Peyer's patch (tissue), 4 donors: ENCODE measurements at regions not wholly inside any gene's neighbourhood (a gene's known extent, or its start where the extent isn't known, plus 50 kb on each side); places are given as distances from the start of the nearest gene placed in this dataset.

Experiments
- DNase-seq, 3 donors: peaks; one replicate each; pipeline ENCODE4 v3.0.0-alpha.2; 2017 to 2019
- H3K27ac ChIP-seq, 4 donors: fragments of 200-600 bp; sonication (generic); one replicate each; pipeline ENCODE4 v1.5.1; 2016 to 2019
- H3K27me3 ChIP-seq, 2 donors: fragments of 200-600 bp; sonication (generic); one replicate each; pipeline ENCODE4 v1.5.1; 2019
- H3K36me3 ChIP-seq, 3 donors: fragments of 200-600 bp; sonication (generic); one replicate each; pipeline ENCODE4 v1.5.1; 2016 to 2019
- H3K4me1 ChIP-seq, 4 donors: fragments of 200-600 bp; sonication (generic); one replicate each; pipeline ENCODE4 v1.5.1; 2016 to 2019
- H3K4me3 ChIP-seq, 4 donors: fragments of 200-600 bp; sonication (generic); 1 replicate in 3 of 4; 2 replicates in 1 of 4; pipeline ENCODE4 v1.5.1; 2016 to 2019; ENCODE audit warnings: mild to moderate bottlenecking in 1 of 4
- H3K9me3 ChIP-seq, 4 donors: fragments of 200-600 bp; sonication (generic); one replicate each; pipeline ENCODE4 v1.5.1; 2016 to 2019; ENCODE audit warnings: mild to moderate bottlenecking in 1 of 4
- POLR2A ChIP-seq, 2 donors: fragments of 450-650 bp; IDR thresholded peaks; one replicate each; pipeline ENCODE4 v1.5.1; 2017; ENCODE audit warnings: antibody characterized with exemption in 2 of 2, mild to moderate bottlenecking in 2 of 2, moderate library complexity in 2 of 2
- TF ChIP-seq, protein P1 (sequence below), 6 experiments: fragments of 450-650 bp in 4 of 6; fragments of 200-600 bp in 2 of 6; sonication (generic) in 1 of 6; IDR thresholded peaks; one replicate each; pipeline ENCODE4 v1.5.1; 2017 to 2019; ENCODE audit warnings: antibody characterized with exemption in 6 of 6, mild to moderate bottlenecking in 3 of 6, moderate library complexity in 1 of 6

DNA sequence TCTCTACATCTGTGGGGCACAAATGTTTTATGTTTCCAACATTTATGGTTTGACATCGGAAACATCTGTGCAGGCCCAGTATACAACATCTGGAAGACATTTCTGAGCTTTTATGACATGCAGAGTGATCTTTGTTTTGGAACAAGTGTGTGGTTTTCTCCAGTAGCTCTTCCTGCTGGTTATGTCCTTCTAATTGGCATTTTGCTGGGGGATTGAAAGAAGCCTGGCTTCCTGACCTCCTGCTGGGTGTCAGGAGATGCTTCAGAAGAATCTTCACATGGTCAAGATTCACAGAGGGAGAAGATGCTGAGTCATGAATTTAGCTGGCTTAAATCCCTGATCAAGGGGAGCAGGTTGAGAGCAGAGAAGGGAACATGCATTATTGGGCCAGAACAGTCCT lies 279.5 kb upstream of the MYOCD start:
- Histone ChIP-seq H3K27me3 (no peaks in the 10 kb centered on the region), H3K36me3 (no peaks in the 10 kb centered on the region), H3K4me1 (no peaks in the 10 kb centered on the region), H3K4me3 (no peak overlapping the region), H3K9me3 (no peaks in the 10 kb centered on the region), H3K27ac (no peak overlapping the region)
- TF ChIP-seq, protein P1, sequence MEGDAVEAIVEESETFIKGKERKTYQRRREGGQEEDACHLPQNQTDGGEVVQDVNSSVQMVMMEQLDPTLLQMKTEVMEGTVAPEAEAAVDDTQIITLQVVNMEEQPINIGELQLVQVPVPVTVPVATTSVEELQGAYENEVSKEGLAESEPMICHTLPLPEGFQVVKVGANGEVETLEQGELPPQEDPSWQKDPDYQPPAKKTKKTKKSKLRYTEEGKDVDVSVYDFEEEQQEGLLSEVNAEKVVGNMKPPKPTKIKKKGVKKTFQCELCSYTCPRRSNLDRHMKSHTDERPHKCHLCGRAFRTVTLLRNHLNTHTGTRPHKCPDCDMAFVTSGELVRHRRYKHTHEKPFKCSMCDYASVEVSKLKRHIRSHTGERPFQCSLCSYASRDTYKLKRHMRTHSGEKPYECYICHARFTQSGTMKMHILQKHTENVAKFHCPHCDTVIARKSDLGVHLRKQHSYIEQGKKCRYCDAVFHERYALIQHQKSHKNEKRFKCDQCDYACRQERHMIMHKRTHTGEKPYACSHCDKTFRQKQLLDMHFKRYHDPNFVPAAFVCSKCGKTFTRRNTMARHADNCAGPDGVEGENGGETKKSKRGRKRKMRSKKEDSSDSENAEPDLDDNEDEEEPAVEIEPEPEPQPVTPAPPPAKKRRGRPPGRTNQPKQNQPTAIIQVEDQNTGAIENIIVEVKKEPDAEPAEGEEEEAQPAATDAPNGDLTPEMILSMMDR (IDR thresholded peaks at IDR 0.05), result no peak
- no peak for TF ChIP-seq POLR2A (IDR thresholded peaks at IDR 0.05)
- no peak for DNase-seq

DNA sequence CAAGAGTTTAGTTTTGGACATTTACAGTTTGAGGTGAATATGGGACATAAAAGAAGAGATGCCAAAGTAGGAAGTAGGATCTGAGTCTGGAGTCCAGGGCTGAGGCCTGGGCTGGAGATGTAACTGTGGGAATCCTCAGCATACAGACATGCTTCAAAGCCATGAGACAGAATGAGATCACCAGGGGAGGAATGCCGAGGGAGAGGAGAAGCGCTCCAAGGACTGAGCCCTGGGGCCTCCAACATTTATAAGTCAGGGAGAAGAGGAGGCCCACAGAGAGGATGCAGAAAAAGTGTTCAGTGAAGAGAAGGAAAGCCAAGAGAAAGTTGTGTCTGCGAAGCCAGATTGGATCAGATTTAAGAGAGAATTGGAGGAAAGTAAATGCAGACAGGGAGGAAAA lies 277.5 kb upstream of the MYOCD start:
- Histone ChIP-seq H3K27me3 (no peaks in the 10 kb centered on the region), H3K36me3 (no peaks in the 10 kb centered on the region), H3K9me3 (no peaks in the 10 kb centered on the region), H3K27ac (no peak overlapping the region), H3K4me3 (no peak overlapping the region), H3K4me1 (no peaks in the 10 kb centered on the region)
- TF ChIP-seq, protein P1 (IDR thresholded peaks at IDR 0.05), result no peak
- no peak for TF ChIP-seq POLR2A (IDR thresholded peaks at IDR 0.05)
- no peak for DNase-seq

GRCh38 chr17:12389421-12389820 lies 276.3 kb upstream of the MYOCD start:
- H3K9me3 ChIP-seq, result no peaks in the 10 kb centered on the region
- H3K36me3 ChIP-seq, result no peaks in the 10 kb centered on the region
- no peaks in the 10 kb centered on the region for H3K4me1 ChIP-seq
- H3K27me3 ChIP-seq, result no peaks in the 10 kb centered on the region
- no peak for DNase-seq
- no peak overlapping the region for H3K27ac ChIP-seq
- TF ChIP-seq POLR2A (IDR thresholded peaks at IDR 0.05), result no peak
- TF ChIP-seq, protein P1 (IDR thresholded peaks at IDR 0.05), result no peak
- no peak overlapping the region for H3K4me3 ChIP-seq

DNA sequence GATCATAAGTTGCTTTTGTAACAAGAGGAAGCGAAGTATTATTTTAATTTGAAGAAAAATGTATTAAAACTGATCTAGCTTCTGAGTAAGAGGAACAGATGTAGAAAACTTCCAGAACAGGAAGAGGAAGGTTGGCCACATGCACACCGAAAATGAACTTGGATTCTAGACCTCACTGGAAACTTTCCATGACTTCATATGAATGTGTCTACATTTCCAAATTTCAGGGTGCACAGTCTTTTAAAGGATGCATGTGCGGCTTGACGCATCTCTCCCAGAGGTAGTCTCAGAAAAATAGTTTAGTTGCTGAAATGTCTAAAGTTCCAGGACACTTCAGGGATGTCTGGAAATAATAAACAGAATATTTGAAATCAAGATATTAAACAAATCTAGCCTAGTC lies 275.1 kb upstream of the MYOCD start:
- no peaks in the 10 kb centered on the region for H3K9me3 ChIP-seq
- no peaks in the 10 kb centered on the region for H3K4me1 ChIP-seq
- no peaks in the 10 kb centered on the region for H3K36me3 ChIP-seq
- no peak overlapping the region for H3K27ac ChIP-seq
- no peak overlapping the region for H3K4me3 ChIP-seq
- TF ChIP-seq, protein P1 (IDR thresholded peaks at IDR 0.05), result no peak
- no peak for TF ChIP-seq POLR2A (IDR thresholded peaks at IDR 0.05)
- H3K27me3 ChIP-seq, result no peaks in the 10 kb centered on the region
- no peak for DNase-seq

DNA sequence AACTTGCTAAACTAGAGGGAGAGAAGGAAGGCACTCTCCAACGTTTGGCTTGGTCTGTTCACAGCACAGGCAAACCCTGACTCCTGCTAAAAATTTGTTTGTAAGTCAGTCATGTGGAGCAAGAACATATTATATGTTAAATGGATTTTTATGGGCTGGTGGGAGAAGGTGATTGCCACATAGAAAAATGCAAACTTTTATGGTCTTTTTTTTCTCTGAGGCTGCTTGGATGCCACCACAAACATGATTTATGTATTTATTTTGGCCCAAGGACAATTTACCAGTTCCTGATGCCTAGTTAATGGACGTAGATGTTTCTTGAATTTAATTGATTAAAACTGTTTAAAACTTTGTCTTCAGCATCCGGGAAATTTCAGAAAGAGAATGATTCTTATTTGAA lies 274.2 kb upstream of the MYOCD start:
- no peaks in the 10 kb centered on the region for H3K27me3 ChIP-seq
- no peaks in the 10 kb centered on the region for H3K36me3 ChIP-seq
- H3K4me1 ChIP-seq, result no peaks in the 10 kb centered on the region

More for the DNA sequence above, 274.2 kb upstream of the MYOCD start:
- Histone ChIP-seq H3K4me3 (no peak overlapping the region), H3K9me3 (no peaks in the 10 kb centered on the region), H3K27ac (no peak overlapping the region)
- no peak for DNase-seq
- TF ChIP-seq, protein P1 (IDR thresholded peaks at IDR 0.05), result no peak
- TF ChIP-seq POLR2A (IDR thresholded peaks at IDR 0.05), result no peak
